ENCODE measurements at regions not wholly inside any gene's neighbourhood (a gene's known extent, or its start where the extent isn't known, plus 50 kb on each side); places are given as distances from the start of the nearest gene placed in this dataset.

DNA sequence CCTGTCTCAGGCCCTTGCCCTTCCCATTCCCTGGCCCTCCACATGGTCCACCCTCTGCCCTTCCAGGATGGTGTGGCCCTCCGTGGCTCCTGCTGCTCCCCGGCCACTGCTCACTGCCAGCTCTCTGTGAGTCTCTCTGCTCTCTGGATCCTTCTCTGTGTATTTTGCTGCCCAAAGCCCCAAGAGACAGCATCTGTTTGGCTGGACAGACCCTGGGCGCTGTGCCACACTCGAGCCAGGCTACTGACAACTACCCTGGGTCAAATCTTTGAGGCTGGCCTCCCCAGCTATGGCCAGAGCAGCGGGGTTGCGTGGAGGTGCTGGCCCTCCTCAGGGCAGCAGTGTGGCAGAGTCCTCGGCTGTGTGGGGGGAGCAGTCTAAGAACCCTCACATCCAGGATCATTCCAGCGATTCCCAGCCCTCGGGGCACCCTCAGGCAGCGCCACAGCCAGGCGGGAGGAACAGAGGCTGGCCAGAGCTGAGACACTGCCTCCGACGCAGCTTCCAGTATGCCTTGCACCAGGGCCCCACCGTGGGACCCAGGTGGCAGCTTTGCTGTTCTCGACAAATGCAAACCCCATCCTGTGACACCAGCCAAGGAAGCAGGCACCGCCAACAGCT is 139.4 kb upstream of the GLI2 start:
- peak; percentile 29 for DNase-seq

DNA sequence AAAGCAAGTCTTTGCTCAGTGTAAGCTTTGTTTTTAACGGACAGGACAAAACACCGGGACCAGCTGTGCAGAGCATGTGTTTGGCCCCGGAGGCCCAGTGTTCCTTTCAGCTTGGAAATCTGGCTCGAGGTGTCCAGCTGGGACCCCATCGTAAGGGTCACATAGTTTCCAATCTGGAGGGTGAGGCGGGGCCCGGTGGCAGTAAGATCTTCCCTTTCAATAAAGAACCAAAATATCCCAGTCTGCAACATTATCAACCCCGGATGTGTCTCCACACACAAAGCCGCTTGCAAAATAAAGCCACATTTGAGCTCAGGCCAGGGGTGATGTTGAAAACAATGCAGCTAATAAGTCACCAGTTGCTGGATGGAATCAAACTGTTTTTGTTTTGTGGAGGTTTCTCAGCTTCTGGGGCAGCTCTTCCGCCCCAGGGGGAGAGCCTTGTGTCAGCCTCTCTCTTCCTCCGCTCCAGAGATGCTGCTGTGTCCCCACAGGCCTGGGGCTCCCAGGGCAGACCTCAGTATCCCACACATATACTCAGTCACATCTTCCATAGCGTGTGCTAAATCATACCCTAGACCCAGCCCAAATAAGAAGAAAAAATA is 138.6 kb upstream of the GLI2 start:
- DNase-seq, result peak; percentile 54

DNA sequence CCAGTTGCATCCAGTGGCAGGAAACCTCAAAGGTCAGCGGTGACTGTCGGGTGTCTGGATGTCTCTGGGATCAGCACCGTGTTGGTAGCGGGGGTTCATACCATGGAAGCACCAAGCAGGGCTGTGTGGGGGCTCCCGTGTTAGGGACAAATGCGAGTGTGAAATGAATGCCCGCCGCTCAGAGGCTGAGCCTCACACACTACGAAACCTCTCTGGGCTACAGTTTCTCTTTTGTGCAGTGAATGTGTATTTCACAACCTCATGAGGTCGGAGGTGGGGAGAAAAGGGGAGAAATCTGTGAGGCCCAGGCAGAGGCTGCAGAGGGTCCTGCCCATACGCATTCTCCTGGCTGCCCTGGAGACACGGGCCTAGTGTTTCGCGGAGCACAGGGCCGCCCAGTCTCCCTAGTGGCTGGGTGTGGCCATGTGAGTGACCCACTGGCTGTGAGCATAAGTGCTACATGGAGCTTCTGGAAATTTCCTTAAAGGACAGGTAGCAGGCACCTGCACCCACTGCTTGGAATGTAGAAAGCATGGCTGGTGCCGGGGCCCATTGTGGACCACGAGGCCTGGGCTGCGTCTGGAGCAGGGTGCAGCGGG is 138.0 kb upstream of the GLI2 start:
- peak; percentile 17 for DNase-seq

DNA sequence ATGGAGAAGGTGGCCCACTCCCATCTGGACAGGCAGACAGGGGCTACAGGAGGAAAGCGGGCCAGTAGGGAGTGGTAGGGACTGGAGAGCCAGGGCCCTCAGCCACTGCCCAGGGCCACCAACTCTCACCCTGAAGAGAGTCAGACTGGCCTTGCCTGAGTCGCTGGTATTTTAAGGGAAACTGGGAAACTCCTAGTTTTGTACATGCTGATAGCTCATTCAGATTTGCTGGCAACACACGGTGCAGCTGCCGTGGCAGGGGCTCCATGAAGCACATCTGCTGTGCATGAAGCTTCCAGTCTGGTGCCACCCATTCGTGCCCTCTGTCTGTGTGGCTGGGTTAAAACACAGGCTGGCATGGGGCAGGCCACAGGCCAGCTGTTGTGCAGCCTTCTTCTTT is 137.3 kb upstream of the GLI2 start:
- peak; percentile 22 for DNase-seq

DNA sequence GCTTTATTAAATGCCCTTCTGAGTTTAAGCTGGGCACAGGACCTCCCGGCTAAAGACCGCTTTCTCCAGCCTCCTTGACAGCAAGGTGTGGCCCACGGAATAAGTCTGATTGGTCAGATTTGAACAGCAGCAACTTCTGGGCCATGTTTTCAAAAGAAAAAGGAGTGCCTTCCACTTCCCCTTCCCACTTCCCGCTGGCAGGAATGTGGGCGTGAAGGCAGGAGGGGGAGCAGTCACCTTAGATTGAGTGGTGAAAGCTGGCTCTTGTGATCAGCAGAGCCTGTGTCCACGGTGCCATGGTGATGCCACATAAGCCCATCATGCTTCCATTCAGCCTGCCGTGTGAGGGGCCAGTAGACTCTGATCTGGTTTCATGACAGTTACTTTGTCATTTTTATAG is 136.6 kb upstream of the GLI2 start:
- DNase-seq, result no peak

DNA sequence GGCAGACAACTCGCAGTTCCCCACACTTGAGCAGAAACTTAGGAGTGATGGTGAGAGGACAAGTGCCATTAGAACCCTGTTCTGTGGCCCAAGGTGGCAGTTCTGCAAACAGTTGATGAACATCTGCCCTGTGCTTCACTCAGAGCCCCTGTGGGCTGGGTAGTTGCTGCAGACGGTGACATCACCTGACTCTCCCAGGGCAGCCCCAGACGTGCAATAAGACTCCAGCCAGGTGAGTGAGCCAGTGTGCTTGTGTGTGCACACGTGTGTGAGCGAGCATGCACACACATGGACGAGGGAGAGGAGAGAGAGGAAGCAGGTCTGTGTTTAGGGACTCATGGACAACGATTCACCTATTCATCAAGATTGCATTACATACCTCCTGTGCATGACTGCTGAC is 136.0 kb upstream of the GLI2 start:
- no peak for DNase-seq

DNA sequence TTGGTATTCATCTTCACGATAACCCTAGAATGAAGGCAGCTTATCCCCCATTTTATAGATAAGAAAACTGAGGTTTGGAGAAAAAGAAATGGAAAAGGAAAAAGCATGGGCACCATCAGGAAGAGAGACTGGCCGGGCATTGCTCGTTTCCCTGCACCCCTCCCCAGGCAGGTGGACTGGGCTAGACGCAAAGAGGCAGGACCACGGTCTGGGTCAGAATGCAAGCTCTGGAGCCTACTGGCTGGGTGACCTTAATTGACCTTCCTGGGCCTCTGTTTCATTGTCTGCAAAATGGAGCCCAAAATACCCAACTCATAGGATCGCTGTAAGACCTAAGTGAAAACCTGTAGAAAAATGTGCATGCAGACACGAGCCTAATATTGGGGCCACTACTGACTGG is 135.3 kb upstream of the GLI2 start:
- DNase-seq, result no peak

DNA sequence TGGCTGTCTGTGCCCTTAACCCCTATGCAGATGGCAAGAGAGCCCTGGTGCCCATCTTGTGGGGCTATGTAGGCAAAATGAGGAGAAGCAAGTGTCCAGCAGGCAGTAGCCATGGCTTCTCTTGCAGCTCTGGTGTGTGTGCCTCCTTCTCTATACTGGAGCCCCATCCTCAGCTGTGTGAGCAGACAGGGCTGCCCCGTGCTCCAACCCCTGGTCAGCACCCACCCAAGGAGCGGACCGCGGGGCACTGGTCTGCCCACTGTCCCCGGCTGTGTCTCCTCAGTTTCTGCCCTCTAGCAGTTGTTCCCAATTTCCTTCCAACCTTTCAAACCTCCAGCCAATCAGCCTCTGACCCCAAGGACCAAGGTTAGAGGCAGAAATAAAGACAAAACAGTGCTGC is 134.9 kb upstream of the GLI2 start:
- no peak for DNase-seq

DNA sequence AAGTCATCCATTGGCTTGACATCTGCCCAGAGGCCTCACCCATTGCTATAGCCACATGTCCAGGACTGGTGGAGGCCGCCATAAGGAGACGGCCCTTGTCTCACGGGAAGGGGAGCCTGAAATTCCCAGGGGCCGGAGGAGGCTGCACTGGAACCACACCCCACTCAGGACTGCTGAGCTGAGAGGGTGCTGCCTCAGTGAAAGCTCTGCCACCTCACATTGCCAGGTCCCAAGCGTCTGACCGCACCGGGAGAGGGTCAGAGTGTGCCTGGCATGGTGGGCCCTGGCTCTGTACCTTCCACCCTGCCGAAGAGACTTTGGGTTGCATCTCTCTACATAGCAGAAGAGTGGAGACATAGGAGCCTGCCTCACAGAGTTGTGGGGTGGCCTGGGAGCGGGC is 134.1 kb upstream of the GLI2 start:
- no peak for DNase-seq

DNA sequence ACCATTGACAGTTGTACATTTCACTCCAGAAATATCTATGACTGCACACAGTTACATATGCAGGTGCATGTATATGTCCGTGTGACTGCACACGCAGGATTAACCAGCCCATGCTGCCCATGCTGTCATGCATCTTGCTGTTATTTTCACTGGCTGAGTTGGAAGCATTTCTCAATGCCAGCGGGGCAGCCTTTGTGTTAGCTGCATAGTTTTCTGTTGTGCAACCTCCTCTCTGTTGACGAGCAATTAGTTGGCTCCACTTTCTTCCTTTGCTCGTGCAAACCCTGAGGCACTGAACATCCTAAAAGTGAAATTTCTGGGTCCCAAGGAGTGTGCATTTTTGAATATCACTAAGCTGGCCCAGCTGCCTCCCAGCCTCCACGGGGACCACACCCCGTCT is 133.4 kb upstream of the GLI2 start:
- no peak for DNase-seq

DNA sequence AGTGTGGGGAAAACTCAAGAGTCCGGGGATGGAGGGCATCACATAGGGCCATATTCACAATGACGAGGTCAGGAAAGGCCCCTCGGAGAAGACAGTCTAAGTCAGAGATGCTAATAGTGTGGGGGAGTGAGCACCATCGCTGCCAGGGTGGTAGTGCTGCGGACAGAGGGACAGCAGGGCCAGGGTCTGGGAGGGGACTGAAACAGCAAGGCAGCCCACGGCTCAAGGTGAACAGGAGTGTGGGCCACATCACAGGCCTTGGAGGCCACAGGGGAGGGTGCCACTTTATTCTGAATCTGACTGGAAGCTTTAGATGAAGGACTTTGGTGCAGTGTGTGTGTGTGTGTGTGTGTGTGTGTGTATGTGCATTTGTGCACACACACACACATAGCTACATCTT is 130.9 kb upstream of the GLI2 start:
- DNase-seq, result peak; percentile 12

DNA sequence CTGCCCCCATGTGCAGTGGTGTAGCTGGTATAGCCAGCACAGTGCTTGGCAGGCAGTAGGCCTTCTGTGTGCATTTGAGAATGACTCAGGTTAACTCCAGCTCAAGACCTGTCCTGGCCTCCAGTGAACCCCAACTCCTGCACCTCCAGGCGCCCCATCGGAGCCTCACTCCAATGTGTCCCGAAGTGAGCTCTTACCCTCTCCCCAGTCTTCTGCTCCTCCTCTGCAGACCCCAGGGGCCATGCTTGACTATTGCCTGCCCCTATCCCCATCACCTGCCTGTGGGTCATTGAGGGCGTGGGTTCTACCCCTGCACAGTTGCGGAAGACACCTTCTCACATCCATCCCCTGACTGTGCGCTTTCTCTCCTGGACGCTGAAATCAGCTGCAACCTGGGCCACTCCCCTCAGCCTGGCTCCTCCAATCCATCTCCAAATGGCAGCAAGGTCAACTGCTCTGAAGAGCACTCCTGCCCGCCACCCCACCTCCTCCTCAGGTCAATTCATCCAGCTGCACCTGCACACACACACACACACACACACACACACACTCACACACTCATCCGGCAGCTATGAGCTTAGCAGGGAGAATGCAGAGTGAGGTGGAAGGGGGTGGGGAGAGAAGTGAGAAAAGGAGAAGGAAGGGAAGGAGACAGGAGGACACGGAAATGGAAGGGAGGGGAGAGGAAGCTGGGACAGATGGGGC is 130.3 kb upstream of the GLI2 start:
- DNase-seq, result peak; percentile 21

DNA sequence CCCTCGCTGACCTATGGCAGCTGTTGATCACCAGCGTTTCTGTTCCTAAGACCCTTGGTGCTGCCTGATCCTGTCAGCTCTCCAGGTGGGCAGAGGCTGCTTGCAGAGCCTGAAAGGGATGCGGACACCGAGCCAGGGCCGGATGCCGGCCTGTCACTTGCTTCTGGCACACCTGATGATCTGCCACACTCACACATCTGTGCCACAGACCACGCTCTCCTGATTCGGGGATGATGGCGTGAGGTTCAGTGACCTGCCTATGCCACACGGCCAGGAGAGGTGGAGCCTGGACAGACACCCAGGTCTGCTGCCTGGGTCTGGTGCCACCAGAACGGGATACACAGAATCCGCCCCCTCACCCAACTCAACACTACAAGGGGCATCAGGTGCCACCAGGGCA is 129.4 kb upstream of the GLI2 start:
- DNase-seq, result no peak

DNA sequence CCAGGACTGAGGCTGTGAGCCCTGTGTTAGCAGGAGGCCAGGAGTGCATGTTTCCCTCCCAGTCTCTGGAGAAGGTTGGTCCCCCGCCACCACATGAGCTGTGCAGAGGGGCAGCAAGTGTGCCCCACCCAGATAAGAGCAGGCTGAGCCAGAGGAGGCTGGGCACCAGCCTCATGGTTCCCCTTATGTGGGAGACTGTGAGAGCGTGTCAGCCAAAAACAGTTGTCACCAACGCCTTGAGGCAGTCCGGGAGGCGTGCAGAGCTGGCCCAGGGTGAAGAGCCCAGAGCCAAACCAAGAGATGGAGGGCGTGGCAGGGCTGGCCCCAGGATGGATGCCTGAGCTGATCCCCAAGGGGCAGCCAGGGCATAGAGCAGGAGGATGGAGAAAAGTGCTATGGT is 128.7 kb upstream of the GLI2 start:
- peak; percentile 21 for DNase-seq

DNA sequence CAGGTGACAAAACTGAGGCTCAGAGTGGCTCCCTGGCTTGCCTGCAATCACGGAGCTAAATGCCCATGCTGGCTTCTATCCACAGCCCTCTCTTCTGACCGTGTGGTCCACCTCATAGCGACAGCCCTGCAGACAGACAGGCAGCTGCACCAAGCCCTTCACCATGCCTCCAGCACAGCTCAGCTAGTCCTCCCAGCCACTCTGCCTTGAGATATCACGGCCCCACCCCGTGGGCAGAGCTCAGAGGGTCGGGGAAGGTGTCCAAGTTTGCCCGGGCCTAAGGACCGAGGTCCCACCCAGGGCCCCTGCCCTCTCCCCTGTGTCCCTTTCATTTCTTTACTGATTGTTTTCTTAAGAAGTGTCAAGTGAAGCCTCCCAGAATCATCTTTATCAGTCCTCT is 128.2 kb upstream of the GLI2 start:
- DNase-seq, result no peak

DNA sequence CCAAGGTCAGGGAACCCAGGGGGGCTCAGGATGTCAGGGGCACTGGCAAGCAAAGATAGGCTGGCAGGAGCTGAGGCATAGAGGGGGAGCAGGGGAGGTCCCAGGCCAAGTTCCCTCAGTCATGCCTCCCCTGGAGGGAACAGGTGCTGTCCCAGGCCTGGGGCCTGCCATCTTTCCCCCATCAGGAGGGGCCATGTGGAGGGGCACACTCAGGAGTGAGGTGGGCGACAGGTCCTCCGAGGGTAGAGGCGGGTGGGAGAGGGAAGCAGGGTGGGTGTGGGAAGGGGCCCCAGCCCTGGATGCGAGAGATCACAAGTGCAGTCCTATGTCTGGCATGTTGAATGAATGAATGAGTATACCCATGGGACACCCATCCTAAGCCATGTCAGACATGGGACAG is 127.7 kb upstream of the GLI2 start:
- no peak for DNase-seq

DNA sequence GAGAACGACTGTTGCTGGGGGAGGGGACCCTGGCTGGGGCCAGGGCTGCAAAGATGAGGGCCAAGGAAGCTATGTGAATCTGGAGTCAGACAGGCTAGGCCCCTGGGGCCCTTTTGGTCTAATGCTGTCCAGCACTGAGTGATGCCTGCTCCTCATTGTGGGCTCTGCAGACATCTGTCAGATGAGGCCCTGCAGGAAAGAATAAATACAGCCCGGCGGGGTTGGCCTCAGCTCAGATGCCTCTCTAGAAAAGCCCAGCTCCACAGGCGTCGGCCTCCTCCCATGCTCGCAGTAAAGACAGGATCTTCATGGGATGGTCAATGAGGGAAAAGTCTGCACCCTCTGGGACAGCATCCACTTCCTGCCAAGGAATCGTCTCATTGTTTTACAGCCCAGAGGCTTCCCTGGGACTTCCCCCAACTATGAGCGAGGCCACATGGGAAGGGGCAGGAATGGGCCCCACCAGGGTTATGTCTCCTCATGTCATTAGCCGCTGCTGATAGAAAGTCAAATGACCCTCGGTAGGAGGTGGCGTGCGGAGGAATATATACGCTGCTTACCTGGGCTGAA is 125.8 kb upstream of the GLI2 start:
- no peak for DNase-seq

DNA sequence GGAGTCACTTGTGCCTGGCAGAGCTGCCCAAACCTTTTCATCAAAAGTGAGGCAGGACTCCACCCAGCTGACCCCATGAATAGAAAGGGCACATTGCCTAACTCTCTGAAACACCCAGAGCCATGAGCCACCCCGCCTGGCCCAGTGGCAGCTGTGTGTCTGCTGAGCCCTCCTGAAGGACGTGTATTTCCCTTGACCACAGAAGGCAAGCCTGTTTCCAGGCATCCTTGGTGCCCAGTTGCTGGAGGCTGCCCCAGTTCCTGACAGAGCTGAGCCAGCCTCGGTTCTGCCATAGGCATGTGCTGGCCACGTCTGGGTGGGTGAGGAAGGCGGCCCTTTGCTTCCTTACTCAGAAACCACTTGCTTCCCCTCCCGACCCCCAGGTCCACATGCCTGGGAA is 124.7 kb upstream of the GLI2 start:
- no peak for DNase-seq

DNA sequence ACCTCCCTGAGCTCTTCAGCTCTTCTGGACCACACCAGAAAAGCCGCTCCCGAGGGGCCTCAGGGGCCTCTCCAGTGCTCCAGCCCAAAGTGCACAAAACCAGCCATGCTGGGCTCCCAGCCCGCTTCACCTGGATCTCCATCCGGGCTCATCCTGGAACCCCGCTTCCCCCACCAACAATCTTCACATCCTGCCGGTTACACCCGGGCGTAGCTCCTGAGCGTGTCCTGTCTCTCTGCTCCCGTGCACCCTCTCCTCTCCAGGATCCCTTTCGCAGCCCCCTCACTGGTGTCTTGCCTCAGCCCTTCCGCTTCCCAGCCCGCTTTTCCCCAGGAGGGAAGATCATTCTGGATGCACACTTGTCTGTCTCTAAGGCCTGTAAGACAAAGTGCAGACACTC is 123.7 kb upstream of the GLI2 start:
- DNase-seq, result no peak

DNA sequence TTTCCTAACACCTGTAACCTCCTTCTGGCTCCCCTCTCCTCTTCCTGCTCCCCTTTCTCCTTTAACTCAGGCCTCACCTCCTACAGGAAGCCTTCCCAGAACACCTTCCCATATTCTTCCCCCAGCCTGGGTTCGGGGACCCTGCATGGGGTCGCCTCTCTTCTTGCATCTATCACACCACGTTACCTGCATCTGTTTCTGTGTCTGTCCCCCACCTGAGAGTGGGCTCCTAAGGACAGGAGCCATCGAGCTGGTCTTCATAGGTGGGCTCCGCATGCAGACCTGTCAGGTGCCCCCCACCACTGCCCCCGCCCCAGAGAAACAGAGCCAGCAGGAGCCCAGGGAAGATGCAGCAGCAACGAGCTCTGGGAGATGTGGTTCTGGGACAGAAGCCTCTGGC is 123.2 kb upstream of the GLI2 start:
- DNase-seq, result no peak

DNA sequence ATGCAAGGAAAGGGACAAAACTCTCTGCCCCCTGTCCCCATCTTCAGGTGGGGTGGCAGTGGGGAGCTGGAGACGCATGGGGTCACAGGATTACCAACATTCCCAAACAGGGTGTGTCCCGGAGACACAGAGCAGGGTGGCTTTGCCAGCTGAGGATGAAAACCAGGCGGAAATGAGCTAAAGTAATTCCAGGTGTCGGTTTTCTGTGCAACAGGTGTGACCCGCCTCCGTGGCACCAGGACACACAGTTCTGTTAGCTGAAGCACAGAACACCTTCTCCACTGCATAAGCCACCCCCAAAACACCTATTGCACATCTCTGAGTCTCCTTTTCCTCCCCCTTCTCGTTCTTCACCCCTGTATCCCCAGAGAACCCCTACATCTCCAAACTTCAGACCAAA is 122.7 kb upstream of the GLI2 start:
- no peak for DNase-seq

DNA sequence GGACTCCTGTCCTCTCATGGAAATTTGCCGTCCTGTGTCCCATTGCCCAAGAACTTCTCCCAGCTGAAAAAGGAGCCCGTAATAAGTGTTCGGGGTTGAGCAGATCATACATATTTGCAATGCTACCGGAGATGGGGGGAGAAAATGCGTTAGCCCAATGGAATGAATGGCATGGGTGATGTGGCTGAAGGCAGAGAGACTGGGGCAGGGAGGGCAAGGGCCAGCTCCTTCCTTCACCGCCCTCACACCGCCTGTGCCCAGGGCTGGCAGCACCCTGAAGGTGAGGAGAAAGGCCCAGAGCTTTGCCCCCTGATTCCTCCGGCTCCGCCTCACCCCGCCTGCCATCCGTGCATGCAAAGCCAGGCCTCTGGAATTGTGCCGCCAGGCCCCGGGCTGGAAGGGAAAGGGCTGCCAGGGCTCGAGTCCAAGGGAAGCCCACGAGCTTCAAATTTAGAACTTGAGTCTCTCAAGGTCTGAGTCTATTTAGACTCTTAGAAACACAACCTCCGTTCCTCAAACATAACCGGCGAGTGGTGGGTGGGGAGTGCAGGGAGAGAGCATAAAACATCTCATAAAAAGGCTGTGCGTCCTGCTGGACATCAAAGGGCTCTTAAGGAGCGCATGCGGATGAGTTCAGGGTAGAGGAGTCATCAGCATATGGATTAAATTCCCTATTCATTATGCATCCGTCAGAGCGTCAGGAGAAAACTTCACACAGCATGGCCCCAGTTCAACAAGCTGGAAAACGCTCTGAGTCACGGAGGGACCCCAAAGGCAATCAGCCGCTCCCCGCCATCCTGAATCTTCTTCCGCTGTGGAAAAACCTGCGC is 121.7 kb upstream of the GLI2 start:
- peak; percentile 73 for DNase-seq

DNA sequence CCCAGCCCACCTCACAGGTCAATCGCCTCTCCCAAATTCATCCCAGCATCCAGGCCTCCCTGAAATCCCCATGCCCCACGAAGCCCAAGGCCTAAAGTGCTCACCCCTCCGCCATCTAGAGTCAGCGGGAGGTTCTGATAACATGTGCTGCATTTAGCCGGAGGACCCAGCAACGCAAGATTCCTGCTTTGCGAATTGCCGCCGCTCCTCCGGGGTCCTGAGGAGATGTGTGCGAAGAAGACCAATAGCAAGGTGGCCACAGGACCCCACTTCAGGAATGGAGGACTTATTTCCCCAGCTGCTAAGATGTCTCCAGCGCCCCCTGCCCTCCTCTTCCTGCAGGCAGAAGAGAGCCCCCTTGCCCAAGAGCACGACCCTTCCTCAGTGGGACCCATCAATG is 120.8 kb upstream of the GLI2 start:
- no peak for DNase-seq
